GM18511 (cell line): ENCODE measurements at regions not wholly inside any gene's neighbourhood (a gene's known extent, or its start where the extent isn't known, plus 50 kb on each side); places are given as distances from the start of the nearest gene placed in this dataset.

Source experiments
- ATAC-seq: cut with Tn5 transposase; IDR thresholded peaks from one replicate; pipeline ENCODE4 v1.9.1; 2021; ENCODE audit warnings: mild to moderate bottlenecking, moderate library complexity; ENCODE audit not compliant: unreplicated experiment

GRCh38 chr20:50258790-50259483 is 68.3 kb downstream of the CEBPB start:
- ATAC-seq: no peak

GRCh38 chr20:50259705-50260478 is 69.3 kb downstream of the CEBPB start:
- no peak for ATAC-seq

- ATAC-seq: no peak
These were observed 70.0 kb downstream of the CEBPB start for GRCh38 chr20:50260479-50261221.

GRCh38 chr20:50261471-50262212 is 71.0 kb downstream of the CEBPB start:
- ATAC-seq: no peak

- no peak for ATAC-seq
These were observed 73.2 kb downstream of the CEBPB start for GRCh38 chr20:50263831-50264230.

GRCh38 chr20:50264534-50265145 is 74.0 kb downstream of the CEBPB start:
- no peak for ATAC-seq

- no peak for ATAC-seq
These were observed 74.8 kb downstream of the CEBPB start for GRCh38 chr20:50265245-50265946.

- no peak for ATAC-seq
These were observed 75.8 kb downstream of the CEBPB start for GRCh38 chr20:50266293-50267040.

GRCh38 chr20:50267041-50267865 is 76.6 kb downstream of the CEBPB start:
- ATAC-seq: no peak

GRCh38 chr20:50267866-50268219 is 77.2 kb downstream of the CEBPB start:
- ATAC-seq: no peak

- ATAC-seq: no peak
These were observed 78.7 kb downstream of the CEBPB start for GRCh38 chr20:50269091-50270033.

GRCh38 chr20:50270034-50270395 is 79.4 kb downstream of the CEBPB start:
- no peak for ATAC-seq

- no peak for ATAC-seq
These were observed 79.9 kb downstream of the CEBPB start for GRCh38 chr20:50270569-50270968.

- ATAC-seq: no peak
These were observed 80.5 kb downstream of the CEBPB start for GRCh38 chr20:50271176-50271575.

GRCh38 chr20:50271612-50272011 is 81.0 kb downstream of the CEBPB start:
- ATAC-seq: no peak

- no peak for ATAC-seq
These were observed 81.5 kb downstream of the CEBPB start for GRCh38 chr20:50272030-50272723.
